ENCODE measurements at regions not wholly inside any gene's neighbourhood (a gene's known extent, or its start where the extent isn't known, plus 50 kb on each side); places are given as distances from the start of the nearest gene placed in this dataset.

- Mint-ChIP-seq H3K4me3 (no peak overlapping the region), H3K27ac (no peak overlapping the region), H3K4me1 (no peaks in the 10 kb centered on the region), H3K36me3 (ENCODE audit: low read depth) (no peaks in the 10 kb centered on the region), H3K27me3 (no peaks in the 10 kb centered on the region), H3K9me3 (ENCODE audit: low read depth) (peaks cover 6% of the 10 kb centered on the region)
- ChIA-PET CTCF (no interaction called here), POLR2A (no interaction called here)
- intact Hi-C loops (cut with DNase I, micrococcal nuclease) = no loop called here
- ATAC-seq (no peak), DNase-seq (no peak)
Observed at GRCh38 chr13:87080100-87080779, 590.9 kb upstream of the SLITRK5 start.

GRCh38 chr13:87084192-87084591, 587.0 kb upstream of the SLITRK5 start:
- no peak overlapping the region for H3K27ac Mint-ChIP-seq
- no peak overlapping the region for H3K4me3 Mint-ChIP-seq
- DNase-seq (no peak), ATAC-seq (no peak)
- H3K36me3 Mint-ChIP-seq (ENCODE audit: low read depth) = no peaks in the 10 kb centered on the region
- no peaks in the 10 kb centered on the region for H3K4me1 Mint-ChIP-seq
- ChIA-PET POLR2A (no interaction called here), CTCF (no interaction called here)
- H3K9me3 Mint-ChIP-seq (ENCODE audit: low read depth) = peaks cover 6% of the 10 kb centered on the region
- no peaks in the 10 kb centered on the region for H3K27me3 Mint-ChIP-seq
- intact Hi-C loops (cut with DNase I, micrococcal nuclease) = no loop called here

GRCh38 chr13:87087741-87088140, 583.4 kb upstream of the SLITRK5 start:
- no peaks in the 10 kb centered on the region for H3K4me1 Mint-ChIP-seq
- ATAC-seq (no peak), DNase-seq (no peak)
- peaks cover 6% of the 10 kb centered on the region for H3K9me3 Mint-ChIP-seq (ENCODE audit: low read depth)
- no peaks in the 10 kb centered on the region for H3K27me3 Mint-ChIP-seq
- intact Hi-C loops (cut with DNase I, micrococcal nuclease) = no loop called here
- CTCF ChIA-PET = no interaction called here
- H3K36me3 Mint-ChIP-seq (ENCODE audit: low read depth) = no peaks in the 10 kb centered on the region
- no peak overlapping the region for H3K27ac Mint-ChIP-seq
- no peak overlapping the region for H3K4me3 Mint-ChIP-seq
- POLR2A ChIA-PET = no interaction called here

GRCh38 chr13:87089391-87089790, 581.8 kb upstream of the SLITRK5 start:
- Mint-ChIP-seq H3K4me3 (no peak overlapping the region), H3K9me3 (ENCODE audit: low read depth) (peaks cover 2% of the 10 kb centered on the region), H3K27ac (no peak overlapping the region), H3K27me3 (no peaks in the 10 kb centered on the region), H3K36me3 (ENCODE audit: low read depth) (no peaks in the 10 kb centered on the region), H3K4me1 (no peaks in the 10 kb centered on the region)
- DNase-seq (no peak), ATAC-seq (no peak)
- intact Hi-C loops (cut with DNase I, micrococcal nuclease) = no loop called here
- ChIA-PET POLR2A (no interaction called here), CTCF (no interaction called here)

- H3K36me3 Mint-ChIP-seq (ENCODE audit: low read depth) = no peaks in the 10 kb centered on the region
- H3K4me1 Mint-ChIP-seq = no peaks in the 10 kb centered on the region
- intact Hi-C loops (cut with DNase I, micrococcal nuclease) = no loop called here
- no peaks in the 10 kb centered on the region for H3K27me3 Mint-ChIP-seq
- ChIA-PET POLR2A (no interaction called here), CTCF (no interaction called here)
- no peaks in the 10 kb centered on the region for H3K9me3 Mint-ChIP-seq (ENCODE audit: low read depth)
- ATAC-seq = no peak
- no peak for DNase-seq
- no peak overlapping the region for H3K4me3 Mint-ChIP-seq
- H3K27ac Mint-ChIP-seq = no peak overlapping the region
Observed at GRCh38 chr13:87093399-87093798, 577.8 kb upstream of the SLITRK5 start.

GRCh38 chr13:87094646-87095045, 576.5 kb upstream of the SLITRK5 start:
- Mint-ChIP-seq H3K27ac (no peak overlapping the region), H3K27me3 (no peaks in the 10 kb centered on the region), H3K4me1 (no peaks in the 10 kb centered on the region), H3K4me3 (no peak overlapping the region), H3K36me3 (ENCODE audit: low read depth) (no peaks in the 10 kb centered on the region), H3K9me3 (ENCODE audit: low read depth) (no peaks in the 10 kb centered on the region)
- ChIA-PET CTCF (no interaction called here), POLR2A (no interaction called here)
- intact Hi-C loops (cut with DNase I, micrococcal nuclease) = no loop called here
- ATAC-seq = no peak
- DNase-seq = no peak

GRCh38 chr13:87100431-87100830, 570.7 kb upstream of the SLITRK5 start:
- no peaks in the 10 kb centered on the region for H3K4me1 Mint-ChIP-seq
- ATAC-seq = no peak
- CTCF ChIA-PET = no interaction called here

GRCh38 chr13:87107651-87108050, 563.5 kb upstream of the SLITRK5 start:
- H3K36me3 Mint-ChIP-seq (ENCODE audit: low read depth) = no peaks in the 10 kb centered on the region
- H3K27me3 Mint-ChIP-seq = no peaks in the 10 kb centered on the region
- intact Hi-C loops (cut with DNase I, micrococcal nuclease) = no loop called here
- H3K4me3 Mint-ChIP-seq = no peak overlapping the region
- H3K4me1 Mint-ChIP-seq = no peaks in the 10 kb centered on the region
- no peak overlapping the region for H3K27ac Mint-ChIP-seq
- ATAC-seq = no peak
- POLR2A ChIA-PET = no interaction called here
- no peaks in the 10 kb centered on the region for H3K9me3 Mint-ChIP-seq (ENCODE audit: low read depth)
- CTCF ChIA-PET = no interaction called here
- no peak for DNase-seq

More at GRCh38 chr13:87100431-87100830, 570.7 kb upstream of the SLITRK5 start:
- no peaks in the 10 kb centered on the region for H3K36me3 Mint-ChIP-seq (ENCODE audit: low read depth)
- H3K27ac Mint-ChIP-seq = no peak overlapping the region
- no peaks in the 10 kb centered on the region for H3K27me3 Mint-ChIP-seq
- peaks cover 2% of the 10 kb centered on the region for H3K9me3 Mint-ChIP-seq (ENCODE audit: low read depth)
- H3K4me3 Mint-ChIP-seq = no peak overlapping the region
- intact Hi-C loops (cut with DNase I, micrococcal nuclease) = no loop called here
- no peak for DNase-seq
- POLR2A ChIA-PET = no interaction called here

- H3K27ac Mint-ChIP-seq = no peak overlapping the region
- ChIA-PET CTCF (no interaction called here), POLR2A (no interaction called here)
- no peak overlapping the region for H3K4me3 Mint-ChIP-seq
- ATAC-seq = no peak
- H3K4me1 Mint-ChIP-seq = no peaks in the 10 kb centered on the region
- intact Hi-C loops (cut with DNase I, micrococcal nuclease) = no loop called here
- DNase-seq = no peak
- no peaks in the 10 kb centered on the region for H3K36me3 Mint-ChIP-seq (ENCODE audit: low read depth)
- H3K9me3 Mint-ChIP-seq (ENCODE audit: low read depth) = no peaks in the 10 kb centered on the region
- H3K27me3 Mint-ChIP-seq = no peaks in the 10 kb centered on the region
Observed at GRCh38 chr13:87120476-87120875, 550.7 kb upstream of the SLITRK5 start.

GRCh38 chr13:87122551-87122950, 548.6 kb upstream of the SLITRK5 start:
- intact Hi-C loops (cut with DNase I, micrococcal nuclease) = no loop called here
- H3K27ac Mint-ChIP-seq = no peak overlapping the region
- no peak for ATAC-seq
- no peaks in the 10 kb centered on the region for H3K9me3 Mint-ChIP-seq (ENCODE audit: low read depth)
- H3K4me1 Mint-ChIP-seq = no peaks in the 10 kb centered on the region
- ChIA-PET CTCF (no interaction called here), POLR2A (no interaction called here)
- H3K4me3 Mint-ChIP-seq = no peak overlapping the region
- DNase-seq = no peak
- H3K27me3 Mint-ChIP-seq = no peaks in the 10 kb centered on the region
- no peaks in the 10 kb centered on the region for H3K36me3 Mint-ChIP-seq (ENCODE audit: low read depth)

- no peak overlapping the region for H3K4me3 Mint-ChIP-seq
- no peaks in the 10 kb centered on the region for H3K9me3 Mint-ChIP-seq (ENCODE audit: low read depth)
- ATAC-seq (peak; percentile 53), DNase-seq (no peak)
- CTCF ChIA-PET = no interaction called here
- H3K36me3 Mint-ChIP-seq (ENCODE audit: low read depth) = no peaks in the 10 kb centered on the region
- POLR2A ChIA-PET = no interaction called here
- intact Hi-C loops (cut with DNase I, micrococcal nuclease) = no loop called here
- H3K27ac Mint-ChIP-seq = no peak overlapping the region
- no peaks in the 10 kb centered on the region for H3K27me3 Mint-ChIP-seq
- no peaks in the 10 kb centered on the region for H3K4me1 Mint-ChIP-seq
Observed at GRCh38 chr13:87123987-87124784, 547.0 kb upstream of the SLITRK5 start.

GRCh38 chr13:87124785-87125074, 546.4 kb upstream of the SLITRK5 start:
- H3K4me1 Mint-ChIP-seq = no peaks in the 10 kb centered on the region
- H3K9me3 Mint-ChIP-seq (ENCODE audit: low read depth) = no peaks in the 10 kb centered on the region
- DNase-seq (no peak), ATAC-seq (no peak)
- H3K36me3 Mint-ChIP-seq (ENCODE audit: low read depth) = no peaks in the 10 kb centered on the region
- no peak overlapping the region for H3K4me3 Mint-ChIP-seq
- no peak overlapping the region for H3K27ac Mint-ChIP-seq
- intact Hi-C loops (cut with DNase I, micrococcal nuclease) = no loop called here
- H3K27me3 Mint-ChIP-seq = no peaks in the 10 kb centered on the region
- POLR2A ChIA-PET = no interaction called here
- CTCF ChIA-PET = no interaction called here
